K562 (cell line): ENCODE measurements at regions not wholly inside any gene's neighbourhood (a gene's known extent, or its start where the extent isn't known, plus 50 kb on each side); places are given as distances from the start of the nearest gene placed in this dataset.
A peak's percentile ranks its signal among the peaks of the same experiment; 100 is the strongest.

Source experiments
- ATAC-seq: fragments of 200-7000 bp; cut with Tn5 transposase; 3 replicates; pipeline ENCODE4 v1.9.1; 2020; ENCODE audit warnings: moderate library complexity
- BruUV-seq: library from RNA; stranded (reverse); fragments of 400-500 nt; replicated peaks from 2 replicates; lab custom pipeline; 2021; lab: Mats Ljungman, UMichigan
- CTCF ChIA-PET: fragments of 300-600 bp; formaldehyde crosslinking; extraction: SDS; loops from one replicate; lab custom pipeline; 2021; ENCODE audit warnings: low intra/inter-chr PET ratio; lab: Yijun Ruan, JAX
- POLR2A ChIA-PET: fragments of 300-600, 350-650 bp; sonication (Branson Sonifier 250); formaldehyde crosslinking; extraction: SDS; loops from one replicate; lab custom pipeline; 2021; ENCODE audit warnings: antibody characterized with exemption, inconsistent platforms; lab: Yijun Ruan, JAX
- DNase-seq, 4 experiments: peaks; one replicate each; pipeline versions ENCODE4 v3.0.0 to v3.0.0-alpha.2; 2011 to 2018; ENCODE audit warnings: low spot score in 3 of 4, mixed read lengths in 3 of 4; ENCODE audit errors: extremely low read depth in 1 of 4
- FAIRE-seq: peaks from 2 replicates; lab custom pipeline; 2011; peaks lifted over from hg19 to GRCh38; lab: Jason Lieb, UNC
- H2AFZ ChIP-seq: 2 replicates; pipeline ENCODE4 v1.6.0; 2011; ENCODE audit warnings: low read depth, low read length, control low read depth, inconsistent platforms
- H3K27ac ChIP-seq: fragments of 200-600 bp; 3 replicates; pipeline ENCODE4 v1.8.0; 2011; ENCODE audit warnings: low read depth, mild to moderate bottlenecking, control low read depth, inconsistent platforms, low read length, moderate library complexity, mixed read lengths; ENCODE audit errors: extremely low read depth
- H3K27me3 ChIP-seq, 2 experiments: fragments of 300-600 bp in 1 of 2; 2 replicates in 1 of 2; 3 replicates in 1 of 2; pipeline versions ENCODE4 v1.6.0 to v1.8.0; 2011; ENCODE audit warnings: inconsistent platforms in 2 of 2, low read length in 2 of 2, mild to moderate bottlenecking in 1 of 2, mixed read lengths in 1 of 2, moderate library complexity in 1 of 2; ENCODE audit not compliant: control insufficient read depth in 2 of 2, insufficient read depth in 2 of 2
- H3K36me3 ChIP-seq: fragments of 300-600 bp; 3 replicates; pipeline ENCODE4 v1.8.0; 2011; ENCODE audit warnings: mild to moderate bottlenecking, low read length, inconsistent platforms; ENCODE audit not compliant: control insufficient read depth, insufficient read depth
- H3K4me1 ChIP-seq, 2 experiments: fragments of 200-600 bp in 1 of 2; replicated peaks in 1 of 2; 2 replicates in 1 of 2; 3 replicates in 1 of 2; pipeline versions ENCODE4 v1.5.1 to v1.8.0; 2011; ENCODE audit warnings: inconsistent platforms in 2 of 2, low read length in 2 of 2, mild to moderate bottlenecking in 1 of 2, mixed read lengths in 1 of 2, moderate library complexity in 1 of 2; ENCODE audit not compliant: control insufficient read depth in 2 of 2, insufficient read depth in 2 of 2
- H3K4me2 ChIP-seq: 2 replicates; pipeline ENCODE4 v1.6.1; 2011; ENCODE audit warnings: low read length, control low read depth, inconsistent platforms, mixed read lengths; ENCODE audit not compliant: insufficient read depth
- H3K4me3 ChIP-seq: fragments of 200-600 bp; sonication (generic), shearing (Covaris generic); 2 replicates; pipeline ENCODE4 v1.5.1; 2016; ENCODE audit warnings: control low read depth, inconsistent platforms
- H3K79me2 ChIP-seq: fragments of 200-600 bp; 3 replicates; pipeline ENCODE4 v1.8.0; 2011; ENCODE audit warnings: low read length, inconsistent platforms; ENCODE audit not compliant: control insufficient read depth, insufficient read depth
- H3K9ac ChIP-seq, 2 experiments: 2 replicates each; pipeline versions ENCODE4 v1.6.0 to v1.6.1; 2011; ENCODE audit warnings: low read depth in 2 of 2, low read length in 2 of 2, control low read depth in 1 of 2, inconsistent platforms in 1 of 2, mild to moderate bottlenecking in 1 of 2, mixed read lengths in 1 of 2; ENCODE audit not compliant: insufficient read depth in 1 of 2
- H3K9me1 ChIP-seq: one replicate; pipeline ENCODE4 v1.6.0; 2011; ENCODE audit warnings: inconsistent platforms, mild to moderate bottlenecking, low read length, moderate library complexity; ENCODE audit not compliant: control insufficient read depth, insufficient read depth
- H3K9me3 ChIP-seq: replicated peaks from 2 replicates; pipeline ENCODE4 v1.5.1; 2011; ENCODE audit warnings: low read depth, low read length, inconsistent platforms; ENCODE audit not compliant: control insufficient read depth, insufficient read depth
- H4K20me1 ChIP-seq: replicated peaks from 2 replicates; pipeline ENCODE4 v1.6.1; 2011; ENCODE audit warnings: low read length, inconsistent platforms, mixed read lengths; ENCODE audit not compliant: control insufficient read depth, insufficient read depth
- ATF7 ChIP-seq: fragments of 450-650 bp; IDR thresholded peaks from 2 replicates; pipeline ENCODE4 v1.7.1; 2014; ENCODE audit warnings: mild to moderate bottlenecking, moderate library complexity
- EP300 ChIP-seq: IDR thresholded peaks from 2 replicates; pipeline ENCODE4 v1.6.1; 2012; ENCODE audit warnings: low read length, improper control_type of control experiment
- FOXP1 ChIP-seq: sonication (generic); formaldehyde crosslinking; IDR thresholded peaks from 2 replicates; pipeline ENCODE4 v1.8.0; 2022; ENCODE audit warnings: mild to moderate bottlenecking, missing genetic modification reagents
- KDM5B ChIP-seq: fragments of 200-600 bp; sonication (generic); IDR thresholded peaks from 2 replicates; pipeline ENCODE4 v1.6.1; 2012; ENCODE audit warnings: low read depth, mild to moderate bottlenecking, moderate library complexity, low read length, control low read depth, inconsistent platforms; ENCODE audit not compliant: insufficient replicate concordance
- MCM2 ChIP-seq: fragments of 450-650 bp; IDR thresholded peaks from 2 replicates; pipeline ENCODE4 v1.6.1; 2017; ENCODE audit warnings: low read depth, mild to moderate bottlenecking
- NFRKB ChIP-seq: fragments of 450-650 bp; IDR thresholded peaks from 2 replicates; pipeline ENCODE4 v1.6.1; 2016; ENCODE audit warnings: low read depth
- PKNOX1 ChIP-seq: fragments of 450-650 bp; IDR thresholded peaks from 2 replicates; pipeline ENCODE4 v1.6.1; 2016
- PTRF ChIP-seq: fragments of 450-650 bp; IDR thresholded peaks from 2 replicates; pipeline ENCODE4 v1.6.1; 2016; ENCODE audit warnings: mild to moderate bottlenecking, missing genetic modification characterization, missing compliant biosample characterization
- RNF2 ChIP-seq: sonication (generic); IDR thresholded peaks from 2 replicates; pipeline ENCODE4 v1.6.1; 2016
- SMARCE1 ChIP-seq: fragments of 450-650 bp; IDR thresholded peaks from 2 replicates; pipeline ENCODE4 v1.7.1; 2016; ENCODE audit warnings: mild to moderate bottlenecking
- SUPT5H ChIP-seq: fragments of 450-650 bp; IDR thresholded peaks from 2 replicates; pipeline ENCODE4 v1.6.1; 2016
- WGBS: fragments of 100-300 bp; shearing (Covaris generic); methylation state at CpG from one replicate; pipeline ENCODE4 v1.1.6; 2016; ENCODE audit warnings: low coverage, mixed read lengths; ENCODE audit not compliant: insufficient coverage; ENCODE audit errors: missing lambda C conversion rate; 5-methylcytosine and 5-hydroxymethylcytosine counted together
- in situ Hi-C: fragments of 300-500 bp; cut with MboI; formaldehyde crosslinking; loops from 4 replicates; pipeline ENCODE4 v1.15.0; 2018; ENCODE audit warnings: inconsistent platforms, mixed read lengths
- intact Hi-C: fragments of 100-400 bp; cut with micrococcal nuclease; formaldehyde crosslinking; loops from 2 replicates; pipeline ENCODE4 v1.14.2; 2022
- TF ChIP-seq, protein P1 (sequence below): fragments of 200-800 bp; sonication (Bioruptor generic); IDR thresholded peaks from 2 replicates; pipeline ENCODE4 v1.6.1; 2017; ENCODE audit warnings: missing genetic modification characterization, missing compliant biosample characterization
- TF ChIP-seq, protein P2 (sequence below): fragments of 450-650 bp; IDR thresholded peaks from 2 replicates; pipeline ENCODE4 v1.6.1; 2018; ENCODE audit not compliant: partially characterized antibody

- TF ChIP-seq PTRF (no peak), MCM2 (no peak)
- TF ChIP-seq, protein P1, sequence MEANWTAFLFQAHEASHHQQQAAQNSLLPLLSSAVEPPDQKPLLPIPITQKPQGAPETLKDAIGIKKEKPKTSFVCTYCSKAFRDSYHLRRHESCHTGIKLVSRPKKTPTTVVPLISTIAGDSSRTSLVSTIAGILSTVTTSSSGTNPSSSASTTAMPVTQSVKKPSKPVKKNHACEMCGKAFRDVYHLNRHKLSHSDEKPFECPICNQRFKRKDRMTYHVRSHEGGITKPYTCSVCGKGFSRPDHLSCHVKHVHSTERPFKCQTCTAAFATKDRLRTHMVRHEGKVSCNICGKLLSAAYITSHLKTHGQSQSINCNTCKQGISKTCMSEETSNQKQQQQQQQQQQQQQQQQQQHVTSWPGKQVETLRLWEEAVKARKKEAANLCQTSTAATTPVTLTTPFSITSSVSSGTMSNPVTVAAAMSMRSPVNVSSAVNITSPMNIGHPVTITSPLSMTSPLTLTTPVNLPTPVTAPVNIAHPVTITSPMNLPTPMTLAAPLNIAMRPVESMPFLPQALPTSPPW (CRISPR knock-in tag) = no peak
Observed at GRCh38 chr3:72320095-72320954, 527.9 kb downstream of the SHQ1 start (continued).

DNA sequence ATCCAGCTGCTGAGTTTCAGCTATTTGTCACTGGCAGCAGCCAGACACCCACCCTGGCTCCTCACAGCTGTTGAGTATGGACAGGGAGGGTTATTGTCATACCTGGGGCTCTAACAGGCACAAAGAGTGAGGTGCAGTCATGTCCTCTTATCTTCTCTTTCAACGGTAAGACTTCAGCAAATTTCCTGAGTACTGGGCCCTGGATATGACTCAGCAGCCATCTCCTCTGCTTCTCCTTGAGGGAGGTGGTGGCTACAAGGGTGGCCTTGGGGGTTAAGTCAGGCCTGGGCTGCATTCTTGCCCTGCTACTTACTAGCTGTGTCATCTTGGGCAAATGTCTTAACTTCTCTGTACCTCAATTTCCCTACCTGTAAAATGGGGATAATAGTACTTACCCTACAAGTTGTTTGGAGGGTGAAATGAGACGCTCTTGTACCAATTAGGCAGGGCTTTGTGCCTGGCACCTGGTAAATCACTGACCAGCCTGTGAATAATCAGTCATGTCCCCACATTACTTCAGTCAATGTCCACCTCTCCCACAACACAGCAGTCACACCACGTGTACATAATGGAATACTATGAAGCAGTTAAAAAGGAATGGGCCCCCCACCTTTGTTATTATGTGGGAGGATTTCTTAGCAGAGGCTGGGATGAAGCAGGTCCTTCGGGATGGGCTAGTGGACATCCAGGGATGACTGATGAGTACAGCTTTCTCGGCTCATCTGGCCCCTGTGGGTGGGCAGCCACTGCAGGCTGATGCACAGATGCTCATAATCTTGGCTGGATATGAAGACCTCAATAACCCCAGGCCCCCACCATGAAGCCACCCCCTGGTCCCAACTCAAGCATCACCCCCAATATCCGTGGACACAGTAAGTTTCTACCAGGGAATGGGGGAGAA, 528.8 kb downstream of the SHQ1 start:
- POLR2A ChIA-PET = interaction anchor here (0.7 to 2.6 kb wide), 5 partner anchors 9 to 352 kb away, joined by 3 to 13 read pairs (median 5); no protein-coding TSS in a partner anchor
- H3K27ac ChIP-seq = peak overlapping the region; percentile 75
- ATAC-seq = peak; percentile 74
- CTCF ChIA-PET = no interaction called here
- H2AFZ ChIP-seq = peak overlapping the region; percentile 76
- H3K9me1 ChIP-seq = no peaks in the 10 kb centered on the region
- H3K36me3 ChIP-seq = no peaks in the 10 kb centered on the region
- BruUV-seq = no TSS peak
- peak; percentile 98 for FAIRE-seq
- no peaks in the 10 kb centered on the region for H3K9me3 ChIP-seq
- in situ Hi-C loops = no loop called here
- H3K79me2 ChIP-seq = no peaks in the 10 kb centered on the region
- DNase-seq = peak; percentile 40 to 86 (median 66)
- intact Hi-C loops = loop anchor here (5.0 kb wide), 2 partner anchors 32 to 47 kb away; no protein-coding TSS in a partner anchor
- no peaks in the 10 kb centered on the region for H3K27me3 ChIP-seq
- peak overlapping the region; percentile 49 to 81; a peak in 3 of 4 replicates for H3K9ac ChIP-seq
- H3K4me2 ChIP-seq = peak overlapping the region; percentile 27
- H4K20me1 ChIP-seq = no peaks in the 10 kb centered on the region
- H3K4me1 ChIP-seq = peaks cover 36 to 51% of the 10 kb centered on the region in 2 experiments
- 20% methylated on average over 6 of the region's 6 CpGs for WGBS
- no peak overlapping the region for H3K4me3 ChIP-seq
- TF ChIP-seq SMARCE1 (peak; percentile 79), KDM5B (peak; percentile 33), NFRKB (peak; percentile 23; the same call in 1 of the 2 replicates), PKNOX1 (peak; percentile 52; the same call in 1 of the 2 replicates), SUPT5H (no peak), FOXP1 (no peak), RNF2 (0 out of 2 replicates have a peak, but pooled peaks have one; percentile 51), EP300 (peak; percentile 78), ATF7 (peak; percentile 30; the same call in 1 of the 2 replicates)
- TF ChIP-seq, protein P2, sequence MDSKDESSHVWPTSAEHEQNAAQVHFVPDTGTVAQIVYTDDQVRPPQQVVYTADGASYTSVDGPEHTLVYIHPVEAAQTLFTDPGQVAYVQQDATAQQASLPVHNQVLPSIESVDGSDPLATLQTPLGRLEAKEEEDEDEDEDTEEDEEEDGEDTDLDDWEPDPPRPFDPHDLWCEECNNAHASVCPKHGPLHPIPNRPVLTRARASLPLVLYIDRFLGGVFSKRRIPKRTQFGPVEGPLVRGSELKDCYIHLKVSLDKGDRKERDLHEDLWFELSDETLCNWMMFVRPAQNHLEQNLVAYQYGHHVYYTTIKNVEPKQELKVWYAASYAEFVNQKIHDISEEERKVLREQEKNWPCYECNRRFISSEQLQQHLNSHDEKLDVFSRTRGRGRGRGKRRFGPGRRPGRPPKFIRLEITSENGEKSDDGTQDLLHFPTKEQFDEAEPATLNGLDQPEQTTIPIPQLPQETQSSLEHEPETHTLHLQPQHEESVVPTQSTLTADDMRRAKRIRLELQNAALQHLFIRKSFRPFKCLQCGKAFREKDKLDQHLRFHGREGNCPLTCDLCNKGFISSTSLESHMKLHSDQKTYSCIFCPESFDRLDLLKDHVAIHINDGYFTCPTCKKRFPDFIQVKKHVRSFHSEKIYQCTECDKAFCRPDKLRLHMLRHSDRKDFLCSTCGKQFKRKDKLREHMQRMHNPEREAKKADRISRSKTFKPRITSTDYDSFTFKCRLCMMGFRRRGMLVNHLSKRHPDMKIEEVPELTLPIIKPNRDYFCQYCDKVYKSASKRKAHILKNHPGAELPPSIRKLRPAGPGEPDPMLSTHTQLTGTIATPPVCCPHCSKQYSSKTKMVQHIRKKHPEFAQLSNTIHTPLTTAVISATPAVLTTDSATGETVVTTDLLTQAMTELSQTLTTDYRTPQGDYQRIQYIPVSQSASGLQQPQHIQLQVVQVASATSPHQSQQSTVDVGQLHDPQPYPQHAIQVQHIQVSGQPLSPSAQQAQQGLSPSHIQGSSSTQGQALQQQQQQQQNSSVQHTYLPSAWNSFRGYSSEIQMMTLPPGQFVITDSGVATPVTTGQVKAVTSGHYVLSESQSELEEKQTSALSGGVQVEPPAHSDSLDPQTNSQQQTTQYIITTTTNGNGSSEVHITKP = peak; percentile 17
